Endodermal cell (in vitro differentiated cells): ENCODE measurements at regions not wholly inside any gene's neighbourhood (a gene's known extent, or its start where the extent isn't known, plus 50 kb on each side); places are given as distances from the start of the nearest gene placed in this dataset.
"Not testable (repeated sequence)": the region's sequence is repeated elsewhere in the genome, so short reads cannot be mapped to it uniquely, and the experiment has no call there.

Experiments used
- DNase-seq: peaks from one replicate; pipeline ENCODE4 v3.0.0-alpha.2; 2017
- H3K27ac ChIP-seq: 2 replicates; pipeline ENCODE4 v1.5.1; 2013; ENCODE audit warnings: mild to moderate bottlenecking, low read depth, low read length, moderate library complexity
- H3K27me3 ChIP-seq: 2 replicates; pipeline ENCODE4 v1.6.1; 2013; ENCODE audit warnings: mild to moderate bottlenecking, low read length, moderate library complexity; ENCODE audit not compliant: insufficient read depth, control insufficient read depth, poor library complexity, severe bottlenecking
- H3K36me3 ChIP-seq: 2 replicates; pipeline ENCODE4 v1.7.0; 2013; ENCODE audit warnings: mild to moderate bottlenecking, low read length, moderate library complexity; ENCODE audit not compliant: control insufficient read depth, insufficient read depth
- H3K4me1 ChIP-seq: one replicate; pipeline ENCODE4 v1.7.0; 2013; ENCODE audit warnings: low read length; ENCODE audit not compliant: control insufficient read depth, insufficient read depth
- H3K4me3 ChIP-seq: 2 replicates; pipeline ENCODE4 v1.5.1; 2013; ENCODE audit warnings: mild to moderate bottlenecking, low read length, moderate library complexity
- H3K9ac ChIP-seq: 2 replicates; pipeline ENCODE4 v1.6.1; 2013; ENCODE audit warnings: mild to moderate bottlenecking, low read length, moderate library complexity; ENCODE audit not compliant: poor library complexity, severe bottlenecking; ENCODE audit errors: extremely low read depth
- H3K9me3 ChIP-seq: 2 replicates; pipeline ENCODE4 v1.6.1; 2013; ENCODE audit warnings: mild to moderate bottlenecking, low read length, moderate library complexity; ENCODE audit not compliant: control insufficient read depth
- H3K27ac Mint-ChIP-seq: 2 replicates; pipeline ENCODE4 v1.8.0; 2020; ENCODE audit warnings: mixed read lengths
- H3K27me3 Mint-ChIP-seq: 2 replicates; pipeline ENCODE4 v1.8.0; 2021; ENCODE audit warnings: mild to moderate bottlenecking, mixed read lengths; ENCODE audit not compliant: insufficient read depth
- H3K36me3 Mint-ChIP-seq: 2 replicates; pipeline ENCODE4 v1.8.0; 2020; ENCODE audit warnings: low read depth, mixed read lengths
- H3K4me1 Mint-ChIP-seq: 2 replicates; pipeline ENCODE4 v1.8.0; 2020; ENCODE audit warnings: mixed read lengths
- H3K4me3 Mint-ChIP-seq: 2 replicates; pipeline ENCODE4 v1.8.0; 2020; ENCODE audit warnings: mild to moderate bottlenecking, moderate library complexity, mixed read lengths
- H3K9me3 Mint-ChIP-seq: 2 replicates; pipeline ENCODE4 v1.8.0; 2020; ENCODE audit warnings: mild to moderate bottlenecking, mixed read lengths
- WGBS, 2 experiments: methylation state at CpG; one replicate each; pipeline versions ENCODE4 v1.1.5 to v1.1.7; 2013; ENCODE audit warnings: missing lambda C conversion rate in 2 of 2, mixed read lengths in 1 of 2; ENCODE audit not compliant: insufficient coverage in 1 of 2, insufficient read length in 1 of 2; 5-methylcytosine and 5-hydroxymethylcytosine counted together
- TF ChIP-seq, protein P1 (sequence below): fragments of 200-600 bp; sonication (generic); conservative IDR thresholded peaks from 2 replicates; pipeline ENCODE4 v1.5.0; 2021; ENCODE audit warnings: antibody characterized with exemption, mild to moderate bottlenecking

DNA sequence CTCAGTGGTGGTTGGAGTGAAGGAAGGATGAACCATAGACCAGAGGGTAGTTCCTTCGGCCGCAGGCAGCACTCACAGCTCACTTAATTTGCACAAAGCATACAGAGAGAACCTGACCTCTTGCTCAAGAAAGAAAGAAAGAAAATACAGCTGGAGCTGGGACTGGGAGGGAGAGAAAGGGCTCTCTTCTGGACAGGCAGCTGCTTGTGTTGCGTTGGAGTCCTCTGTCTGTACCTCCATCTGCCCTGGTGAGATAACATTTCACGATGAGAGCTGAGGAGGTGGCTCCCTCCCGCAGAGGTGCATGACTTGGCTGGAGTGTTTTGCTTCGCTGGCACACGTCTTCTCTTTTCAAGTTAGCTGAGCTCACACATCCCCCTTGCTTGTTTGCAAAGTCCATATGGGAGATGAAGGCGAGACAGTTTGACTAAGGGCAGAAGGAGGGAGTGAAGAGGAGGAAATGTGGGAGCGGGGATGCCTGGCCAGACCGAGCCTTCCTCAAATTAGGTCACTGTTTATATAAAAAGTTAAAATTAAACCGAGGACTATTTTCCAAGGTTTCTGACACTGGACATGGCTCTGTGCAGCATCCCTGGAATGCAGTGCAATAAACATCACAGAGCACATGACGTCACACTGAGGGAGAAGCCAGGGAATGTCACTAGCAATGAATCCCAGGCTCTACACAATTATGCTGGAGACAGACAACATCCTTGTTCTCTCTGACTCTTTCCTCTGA lies 359.4 kb downstream of the CD83 start:
- WGBS, 2 experiments: 79 to 90% methylated on average over 10 to 12 of the region's 12 CpGs
- H3K4me3 Mint-ChIP-seq: no peak overlapping the region

DNA sequence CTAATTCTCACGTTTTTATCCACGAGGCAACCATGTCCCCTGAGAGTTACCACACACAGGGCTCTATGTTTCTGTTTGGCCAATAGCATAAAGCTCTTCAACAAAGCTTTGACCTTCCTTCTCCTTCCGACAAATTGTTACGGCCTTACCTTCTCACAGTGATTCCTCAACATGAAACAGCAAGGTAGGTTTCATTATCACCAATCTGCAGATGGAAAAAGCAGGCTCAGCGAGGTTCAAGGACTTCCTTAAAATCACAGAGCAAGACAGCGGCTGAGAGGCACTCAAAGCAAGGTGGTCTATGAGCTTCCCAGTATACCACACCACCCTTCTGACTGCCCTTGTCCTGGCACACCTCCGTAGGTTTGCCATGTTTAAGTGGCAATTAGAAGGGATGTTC lies 360.0 kb downstream of the CD83 start:
- Mint-ChIP-seq H3K9me3 (peaks cover 18% of the 10 kb centered on the region), H3K4me1 (no peaks in the 10 kb centered on the region), H3K36me3 (peaks cover 16% of the 10 kb centered on the region), H3K27ac (no peak overlapping the region), H3K4me3 (no peak overlapping the region), H3K27me3 (no peaks in the 10 kb centered on the region)
- Histone ChIP-seq H3K4me3 (no peak overlapping the region), H3K27ac (no peak overlapping the region), H3K9me3 (peaks cover 17% of the 10 kb centered on the region), H3K9ac (no peak overlapping the region), H3K27me3 (no peaks in the 10 kb centered on the region), H3K36me3 (no peaks in the 10 kb centered on the region), H3K4me1 (no peaks in the 10 kb centered on the region)
- WGBS, 2 experiments: 92 to 93% methylated on average over 5 to 7 of the region's 7 CpGs
- no peak for DNase-seq
- TF ChIP-seq, protein P1, sequence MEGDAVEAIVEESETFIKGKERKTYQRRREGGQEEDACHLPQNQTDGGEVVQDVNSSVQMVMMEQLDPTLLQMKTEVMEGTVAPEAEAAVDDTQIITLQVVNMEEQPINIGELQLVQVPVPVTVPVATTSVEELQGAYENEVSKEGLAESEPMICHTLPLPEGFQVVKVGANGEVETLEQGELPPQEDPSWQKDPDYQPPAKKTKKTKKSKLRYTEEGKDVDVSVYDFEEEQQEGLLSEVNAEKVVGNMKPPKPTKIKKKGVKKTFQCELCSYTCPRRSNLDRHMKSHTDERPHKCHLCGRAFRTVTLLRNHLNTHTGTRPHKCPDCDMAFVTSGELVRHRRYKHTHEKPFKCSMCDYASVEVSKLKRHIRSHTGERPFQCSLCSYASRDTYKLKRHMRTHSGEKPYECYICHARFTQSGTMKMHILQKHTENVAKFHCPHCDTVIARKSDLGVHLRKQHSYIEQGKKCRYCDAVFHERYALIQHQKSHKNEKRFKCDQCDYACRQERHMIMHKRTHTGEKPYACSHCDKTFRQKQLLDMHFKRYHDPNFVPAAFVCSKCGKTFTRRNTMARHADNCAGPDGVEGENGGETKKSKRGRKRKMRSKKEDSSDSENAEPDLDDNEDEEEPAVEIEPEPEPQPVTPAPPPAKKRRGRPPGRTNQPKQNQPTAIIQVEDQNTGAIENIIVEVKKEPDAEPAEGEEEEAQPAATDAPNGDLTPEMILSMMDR: no peak

More for the DNA sequence above, 359.4 kb downstream of the CD83 start:
- peaks cover 18% of the 10 kb centered on the region for H3K9me3 Mint-ChIP-seq
- no peaks in the 10 kb centered on the region for H3K36me3 ChIP-seq
- no peak overlapping the region for H3K4me3 ChIP-seq
- no peaks in the 10 kb centered on the region for H3K27me3 ChIP-seq
- no peak overlapping the region for H3K9ac ChIP-seq
- DNase-seq: no peak
- TF ChIP-seq, protein P1: no peak
- no peaks in the 10 kb centered on the region for H3K27me3 Mint-ChIP-seq
- no peak overlapping the region for H3K27ac Mint-ChIP-seq
- H3K9me3 ChIP-seq: peaks cover 17% of the 10 kb centered on the region
- peaks cover 22% of the 10 kb centered on the region for H3K36me3 Mint-ChIP-seq
- H3K27ac ChIP-seq: no peak overlapping the region
- no peaks in the 10 kb centered on the region for H3K4me1 ChIP-seq
- H3K4me1 Mint-ChIP-seq: no peaks in the 10 kb centered on the region

DNA sequence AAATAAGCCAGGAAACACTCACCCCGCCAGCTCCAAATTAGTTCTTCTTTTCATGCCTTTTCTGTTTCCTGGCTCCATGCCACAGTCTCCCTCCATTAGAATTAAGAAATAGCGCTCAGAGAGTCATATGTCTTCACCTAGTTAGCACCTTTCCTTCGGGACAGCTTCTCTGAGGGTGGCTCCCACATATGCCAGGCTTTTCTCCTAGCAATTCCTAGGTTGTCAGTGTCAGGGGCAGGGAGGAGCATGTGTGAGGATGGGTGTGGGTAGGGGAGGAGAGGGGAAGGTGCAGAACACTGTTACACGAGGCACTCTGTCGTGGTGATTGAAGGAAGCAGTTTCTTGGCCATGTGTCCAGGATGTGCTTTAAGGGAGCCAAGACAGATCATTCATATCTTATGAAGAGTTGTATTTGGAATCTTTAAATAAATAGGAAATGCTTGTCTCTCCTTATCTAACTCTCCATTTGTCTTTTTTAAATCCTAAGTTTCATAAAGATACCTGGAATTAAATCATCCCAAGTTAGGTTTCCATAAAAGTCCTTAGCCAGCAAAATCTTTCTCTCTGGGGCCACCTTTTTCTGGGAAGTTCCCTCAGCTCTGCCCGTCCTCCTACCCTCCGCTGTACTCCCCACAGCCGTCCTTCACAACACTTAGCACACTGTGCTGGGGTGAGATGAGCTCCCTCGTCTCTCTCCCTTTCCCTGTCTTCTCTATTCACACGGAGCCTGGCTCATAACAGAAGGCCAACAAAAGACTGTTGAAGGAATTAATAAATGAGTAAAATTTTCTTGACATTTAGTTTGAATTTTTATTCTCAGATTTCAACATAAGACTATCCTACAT lies 361.0 kb downstream of the CD83 start:
- Mint-ChIP-seq H3K27me3 (no peaks in the 10 kb centered on the region), H3K4me1 (no peaks in the 10 kb centered on the region), H3K27ac (no peak overlapping the region), H3K4me3 (no peak overlapping the region), H3K9me3 (peaks cover 21% of the 10 kb centered on the region), H3K36me3 (peaks cover 9% of the 10 kb centered on the region)
- no peaks in the 10 kb centered on the region for H3K4me1 ChIP-seq
- no peak overlapping the region for H3K4me3 ChIP-seq
- H3K27ac ChIP-seq: no peak overlapping the region
- H3K27me3 ChIP-seq: no peaks in the 10 kb centered on the region
- TF ChIP-seq, protein P1: no peak
- H3K9ac ChIP-seq: no peak overlapping the region
- H3K36me3 ChIP-seq: no peaks in the 10 kb centered on the region
- peaks cover 17% of the 10 kb centered on the region for H3K9me3 ChIP-seq
- 83 to 94% methylated on average over 7 to 10 of the region's 10 CpGs for whole genome bisulfite sequencing, 2 experiments
- no peak for DNase-seq

DNA sequence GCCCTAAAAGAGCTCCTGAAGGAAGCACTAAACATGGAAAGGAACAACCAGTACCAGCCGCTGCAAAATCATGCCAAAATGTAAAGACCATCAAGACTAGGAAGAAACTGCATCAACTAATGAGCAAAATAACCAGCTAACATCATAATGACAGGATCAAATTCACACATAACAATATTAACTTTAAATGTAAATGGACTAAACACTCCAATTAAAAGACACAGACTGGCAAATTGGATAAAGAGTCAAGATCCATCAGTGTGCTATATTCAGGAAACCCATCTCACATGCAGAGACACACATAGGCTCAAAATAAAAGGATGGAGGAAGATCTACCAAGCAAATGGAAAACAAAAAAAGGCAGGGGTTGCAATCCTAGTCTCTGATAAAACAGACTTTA lies 364.4 kb downstream of the CD83 start:
- H3K27ac Mint-ChIP-seq, H3K36me3 Mint-ChIP-seq, H3K27ac ChIP-seq, H3K27me3 Mint-ChIP-seq, H3K4me3 ChIP-seq, H3K4me3 Mint-ChIP-seq, H3K27me3 ChIP-seq, DNase-seq, H3K4me1 Mint-ChIP-seq, H3K4me1 ChIP-seq, H3K36me3 ChIP-seq, H3K9ac ChIP-seq: not testable (repeated sequence)
- WGBS, 2 experiments: no CpG with 5 or more reads among the region's 1 CpG
- peaks cover 17% of the 10 kb centered on the region for H3K9me3 ChIP-seq
- peaks cover 32% of the 10 kb centered on the region for H3K9me3 Mint-ChIP-seq
